ENCODE measurements at regions not wholly inside any gene's neighbourhood (a gene's known extent, or its start where the extent isn't known, plus 50 kb on each side); places are given as distances from the start of the nearest gene placed in this dataset.

DNA sequence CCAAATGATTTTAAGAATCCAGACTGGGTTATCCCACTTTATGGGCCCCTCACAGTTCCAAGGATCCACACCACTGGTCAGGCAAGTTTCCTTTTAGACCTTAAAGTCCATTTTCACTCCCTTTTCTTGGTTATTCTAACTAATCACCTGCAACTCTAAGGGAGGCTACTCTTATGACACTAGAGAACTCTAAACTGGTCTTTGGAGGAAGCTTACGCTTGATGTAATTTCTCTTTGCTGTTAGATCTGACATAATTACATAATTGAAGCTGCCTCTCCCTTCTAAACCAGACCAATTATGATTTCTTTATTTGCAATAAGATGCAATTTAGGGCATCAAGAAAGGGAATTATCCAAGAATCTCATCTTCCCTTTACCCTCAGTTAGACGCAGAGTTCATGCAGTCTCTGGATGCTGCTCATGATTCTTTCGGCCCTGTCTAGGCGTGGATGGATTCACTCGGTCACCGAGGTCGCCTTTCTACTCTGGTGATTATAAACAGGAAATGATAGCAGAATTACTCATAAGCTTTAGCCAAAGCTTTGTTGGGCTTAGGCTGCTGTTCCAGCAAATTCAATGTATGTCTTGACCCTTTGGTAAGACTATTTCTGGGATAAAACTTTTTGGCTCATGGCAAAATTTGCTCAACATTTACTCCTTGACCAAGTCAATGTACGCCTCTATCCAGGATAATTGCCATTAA, 130.9 kb upstream of the PRNP start:
- ATAC-seq (ENCODE audit: insufficient number of reproducible peaks, low FRiP score, low read depth) = no peak
- TF ChIP-seq CTCF (IDR thresholded peaks at IDR 0.05) = no peak
- Histone ChIP-seq H3K9me3 (no peaks in the 10 kb centered on the region), H3K4me1 (ENCODE audit: control insufficient read depth in 1 of 2, low read depth in 2 of 2) (no peaks in the 10 kb centered on the region), H3K36me3 (no peaks in the 10 kb centered on the region), H3K27ac (no peak overlapping the region), H3K4me3 (no peak overlapping the region), H3K27me3 (replicated peaks; ENCODE audit: insufficient read depth) (no peaks in the 10 kb centered on the region)
- no peak for DNase-seq (ENCODE audit: low spot score)

GRCh38 chr20:4554346-4554745, 131.9 kb upstream of the PRNP start:
- DNase-seq (ENCODE audit: low spot score) = no peak
- no peak for ATAC-seq (ENCODE audit: insufficient number of reproducible peaks, low FRiP score, low read depth)
- Histone ChIP-seq H3K27ac (no peak overlapping the region), H3K4me3 (no peak overlapping the region), H3K36me3 (no peaks in the 10 kb centered on the region), H3K9me3 (no peaks in the 10 kb centered on the region), H3K4me1 (ENCODE audit: control insufficient read depth in 1 of 2, low read depth in 2 of 2) (no peaks in the 10 kb centered on the region), H3K27me3 (replicated peaks; ENCODE audit: insufficient read depth) (no peaks in the 10 kb centered on the region)
- no peak for TF ChIP-seq CTCF (IDR thresholded peaks at IDR 0.05)

DNA sequence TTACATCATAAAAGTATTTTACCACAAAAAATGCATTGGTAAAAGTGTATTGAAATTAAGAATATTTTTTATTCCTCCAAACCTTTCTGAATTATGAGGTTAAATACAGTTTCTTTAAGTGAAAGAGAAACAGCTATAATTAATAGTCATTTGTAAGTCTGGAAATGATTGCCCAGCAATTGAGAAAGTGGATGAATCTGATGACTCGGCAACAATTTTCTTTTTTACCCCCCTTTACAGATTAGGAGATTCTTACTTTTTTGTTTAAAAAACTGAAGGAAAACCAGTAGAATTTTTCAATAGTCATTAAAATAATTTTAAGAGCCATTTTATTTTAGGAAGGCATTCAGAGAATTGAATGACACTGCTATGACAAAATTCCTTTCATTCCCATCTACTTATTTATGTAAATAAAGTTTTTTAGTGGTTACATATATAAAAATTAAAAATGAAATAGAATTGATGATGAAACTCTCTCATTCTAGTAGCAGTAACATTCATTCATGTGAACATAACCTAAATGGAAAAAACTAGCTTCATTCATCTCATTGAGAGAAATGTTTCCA, 134.1 kb upstream of the PRNP start:
- no peak for ATAC-seq (ENCODE audit: insufficient number of reproducible peaks, low FRiP score, low read depth)

GRCh38 chr20:4550740-4551139, 135.5 kb upstream of the PRNP start:
- Histone ChIP-seq H3K36me3 (no peaks in the 10 kb centered on the region), H3K9me3 (no peaks in the 10 kb centered on the region), H3K4me1 (ENCODE audit: control insufficient read depth in 1 of 2, low read depth in 2 of 2) (no peaks in the 10 kb centered on the region), H3K27ac (no peak overlapping the region), H3K4me3 (no peak overlapping the region), H3K27me3 (replicated peaks; ENCODE audit: insufficient read depth) (no peaks in the 10 kb centered on the region)
- no peak for ATAC-seq (ENCODE audit: insufficient number of reproducible peaks, low FRiP score, low read depth)
- no peak for DNase-seq (ENCODE audit: low spot score)
- TF ChIP-seq CTCF (IDR thresholded peaks at IDR 0.05) = no peak

More for the DNA sequence above, 134.1 kb upstream of the PRNP start:
- TF ChIP-seq CTCF (IDR thresholded peaks at IDR 0.05) = no peak
- H3K4me1 ChIP-seq (ENCODE audit: control insufficient read depth in 1 of 2, low read depth in 2 of 2) = no peaks in the 10 kb centered on the region
- no peak for DNase-seq (ENCODE audit: low spot score)
- H3K27me3 ChIP-seq (replicated peaks; ENCODE audit: insufficient read depth) = no peaks in the 10 kb centered on the region
- no peak overlapping the region for H3K4me3 ChIP-seq
- H3K36me3 ChIP-seq = no peaks in the 10 kb centered on the region
- H3K27ac ChIP-seq = no peak overlapping the region
- no peaks in the 10 kb centered on the region for H3K9me3 ChIP-seq

DNA sequence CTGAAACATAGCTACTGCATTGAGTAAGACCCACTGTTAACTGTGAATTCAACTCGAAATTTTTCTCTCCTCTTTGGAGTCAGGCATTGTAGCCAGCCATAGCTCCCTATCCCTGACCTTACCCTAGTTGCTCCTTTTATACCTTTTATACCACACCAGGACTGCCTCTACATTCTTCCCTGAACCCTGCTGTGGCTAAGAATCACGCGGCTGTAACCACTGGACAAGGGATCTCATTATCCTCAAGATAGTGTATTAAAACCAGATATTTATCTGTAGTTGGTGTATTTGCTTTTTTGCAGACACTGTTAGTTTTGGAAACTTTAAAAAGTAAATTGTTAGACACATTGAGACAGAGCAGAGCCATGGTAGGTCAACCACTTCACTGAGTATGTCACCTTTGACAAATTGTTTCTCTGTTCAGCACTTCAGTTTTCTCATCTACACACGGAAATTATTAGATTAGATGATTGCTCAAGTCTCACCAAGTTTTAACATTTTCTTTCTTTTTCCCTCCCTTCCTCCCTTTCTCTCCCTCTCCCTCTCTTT, 136.5 kb upstream of the PRNP start:
- no peaks in the 10 kb centered on the region for H3K9me3 ChIP-seq
- no peak for DNase-seq (ENCODE audit: low spot score)
- no peaks in the 10 kb centered on the region for H3K36me3 ChIP-seq
- no peak overlapping the region for H3K27ac ChIP-seq
- H3K4me1 ChIP-seq (ENCODE audit: control insufficient read depth in 1 of 2, low read depth in 2 of 2) = no peaks in the 10 kb centered on the region
- TF ChIP-seq CTCF (IDR thresholded peaks at IDR 0.05) = no peak
- no peak overlapping the region for H3K4me3 ChIP-seq
- no peak for ATAC-seq (ENCODE audit: insufficient number of reproducible peaks, low FRiP score, low read depth)
- no peaks in the 10 kb centered on the region for H3K27me3 ChIP-seq (replicated peaks; ENCODE audit: insufficient read depth)

All from thoracic aorta (tissue), 2 donors.